Esophagus muscularis mucosa (tissue), 4 donors: ENCODE measurements at regions not wholly inside any gene's neighbourhood (a gene's known extent, or its start where the extent isn't known, plus 50 kb on each side); places are given as distances from the start of the nearest gene placed in this dataset.

Source experiments
- DNase-seq: peaks from one replicate; pipeline ENCODE4 v3.0.0-alpha.2; 2017; ENCODE audit errors: extremely low spot score
- H3K27ac ChIP-seq, 4 donors: fragments of 200-600 bp; sonication (generic); replicated peaks in 1 of 4; 1 replicate in 3 of 4; 2 replicates in 1 of 4; pipeline ENCODE4 v1.5.1; 2016 to 2019; ENCODE audit warnings: mild to moderate bottlenecking in 1 of 4
- H3K27me3 ChIP-seq, 4 donors: fragments of 200-600 bp; sonication (generic); one replicate each; pipeline versions ENCODE4 v1.5.1 to v1.6.0; 2016 to 2019
- H3K36me3 ChIP-seq, 4 donors: fragments of 200-600 bp; sonication (generic); one replicate each; pipeline ENCODE4 v1.5.1; 2016 to 2019
- H3K4me1 ChIP-seq, 4 donors: fragments of 200-600 bp; sonication (generic); one replicate each; pipeline ENCODE4 v1.5.1; 2016 to 2019
- H3K4me3 ChIP-seq, 4 donors: fragments of 200-600 bp; sonication (generic); 1 replicate in 2 of 4; 2 replicates in 2 of 4; pipeline ENCODE4 v1.5.1; 2016 to 2019; ENCODE audit warnings: mild to moderate bottlenecking in 4 of 4, moderate library complexity in 1 of 4
- H3K9me3 ChIP-seq, 4 donors: fragments of 200-600 bp; sonication (generic); 1 replicate in 3 of 4; 2 replicates in 1 of 4; pipeline ENCODE4 v1.5.1; 2016 to 2019
- EP300 ChIP-seq: sonication (generic); formaldehyde crosslinking; IDR thresholded peaks from one replicate; pipeline ENCODE4 v1.6.1; 2017; ENCODE audit warnings: antibody characterized with exemption
- POLR2A ChIP-seq: fragments of 450-650 bp; IDR thresholded peaks from one replicate; pipeline ENCODE4 v1.6.1; 2017; ENCODE audit warnings: antibody characterized with exemption, moderate library complexity, mild to moderate bottlenecking, low read depth
- POLR2AphosphoS5 ChIP-seq, 2 donors: sonication (generic); formaldehyde crosslinking; IDR thresholded peaks; one replicate each; pipeline ENCODE4 v1.6.1; 2017; ENCODE audit warnings: antibody characterized with exemption in 2 of 2
- WGBS: methylation state at CpG from one replicate; pipeline ENCODE4 v1.1.5; 2018; 5-methylcytosine and 5-hydroxymethylcytosine counted together
- intact Hi-C: fragments of 100-400 bp; cut with DNase I; formaldehyde crosslinking; loops from one replicate; pipeline ENCODE4 v1.15.1; 2023
- TF ChIP-seq, protein P1 (sequence below), 3 experiments: fragments of 200-600 bp in 2 of 3; fragments of 450-650 bp in 1 of 3; sonication (generic) in 2 of 3; IDR thresholded peaks; one replicate each; pipeline ENCODE4 v1.5.1; 2017 to 2019; ENCODE audit warnings: antibody characterized with exemption in 3 of 3, mild to moderate bottlenecking in 2 of 3, moderate library complexity in 1 of 3

DNA sequence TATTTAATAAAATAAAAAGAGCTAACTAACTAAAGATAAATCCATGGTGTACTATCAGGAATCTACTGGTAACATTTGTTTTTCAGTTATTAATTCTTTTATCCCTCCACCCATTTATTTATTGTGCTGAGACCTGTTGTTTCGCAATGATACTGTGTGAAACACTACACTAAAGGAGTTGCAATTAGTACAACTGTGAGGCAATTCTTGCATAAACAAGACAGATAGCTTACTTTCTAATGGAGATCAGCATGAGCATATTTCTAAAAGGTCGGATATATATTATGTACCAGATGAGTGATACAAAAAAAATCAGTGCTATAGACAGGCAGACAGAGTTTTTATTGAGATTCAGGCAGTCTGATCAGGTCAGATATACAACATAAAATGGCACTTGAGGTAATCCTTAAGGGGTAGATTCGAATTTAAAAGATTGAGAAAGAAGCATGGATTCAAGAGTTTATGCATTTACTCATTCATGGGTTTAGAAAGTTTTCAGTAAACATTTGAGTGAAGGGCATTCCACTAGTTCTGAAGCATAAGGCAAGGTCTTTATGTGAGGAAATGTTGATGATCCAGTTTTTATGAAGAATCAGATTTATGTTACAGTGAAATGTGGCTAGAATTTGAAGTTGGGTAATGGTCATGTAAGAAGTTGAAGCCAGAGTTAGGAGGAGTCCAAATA lies 147.6 kb downstream of the POLR1F start:
- Histone ChIP-seq H3K27me3 (no peaks in the 10 kb centered on the region), H3K9me3 (no peaks in the 10 kb centered on the region), H3K4me1 (no peaks in the 10 kb centered on the region), H3K4me3 (no peak overlapping the region), H3K36me3 (no peaks in the 10 kb centered on the region), H3K27ac (no peak overlapping the region)
- DNase-seq, result no peak
- TF ChIP-seq POLR2A, result no peak
- TF ChIP-seq POLR2AphosphoS5 (IDR thresholded peaks at IDR 0.05), result no peak
- TF ChIP-seq, protein P1, sequence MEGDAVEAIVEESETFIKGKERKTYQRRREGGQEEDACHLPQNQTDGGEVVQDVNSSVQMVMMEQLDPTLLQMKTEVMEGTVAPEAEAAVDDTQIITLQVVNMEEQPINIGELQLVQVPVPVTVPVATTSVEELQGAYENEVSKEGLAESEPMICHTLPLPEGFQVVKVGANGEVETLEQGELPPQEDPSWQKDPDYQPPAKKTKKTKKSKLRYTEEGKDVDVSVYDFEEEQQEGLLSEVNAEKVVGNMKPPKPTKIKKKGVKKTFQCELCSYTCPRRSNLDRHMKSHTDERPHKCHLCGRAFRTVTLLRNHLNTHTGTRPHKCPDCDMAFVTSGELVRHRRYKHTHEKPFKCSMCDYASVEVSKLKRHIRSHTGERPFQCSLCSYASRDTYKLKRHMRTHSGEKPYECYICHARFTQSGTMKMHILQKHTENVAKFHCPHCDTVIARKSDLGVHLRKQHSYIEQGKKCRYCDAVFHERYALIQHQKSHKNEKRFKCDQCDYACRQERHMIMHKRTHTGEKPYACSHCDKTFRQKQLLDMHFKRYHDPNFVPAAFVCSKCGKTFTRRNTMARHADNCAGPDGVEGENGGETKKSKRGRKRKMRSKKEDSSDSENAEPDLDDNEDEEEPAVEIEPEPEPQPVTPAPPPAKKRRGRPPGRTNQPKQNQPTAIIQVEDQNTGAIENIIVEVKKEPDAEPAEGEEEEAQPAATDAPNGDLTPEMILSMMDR (IDR thresholded peaks at IDR 0.05), result no peak
- TF ChIP-seq EP300, result no peak
- intact Hi-C loops, result no loop called here
- 79% methylated on average over 3 of the region's 3 CpGs for WGBS

DNA sequence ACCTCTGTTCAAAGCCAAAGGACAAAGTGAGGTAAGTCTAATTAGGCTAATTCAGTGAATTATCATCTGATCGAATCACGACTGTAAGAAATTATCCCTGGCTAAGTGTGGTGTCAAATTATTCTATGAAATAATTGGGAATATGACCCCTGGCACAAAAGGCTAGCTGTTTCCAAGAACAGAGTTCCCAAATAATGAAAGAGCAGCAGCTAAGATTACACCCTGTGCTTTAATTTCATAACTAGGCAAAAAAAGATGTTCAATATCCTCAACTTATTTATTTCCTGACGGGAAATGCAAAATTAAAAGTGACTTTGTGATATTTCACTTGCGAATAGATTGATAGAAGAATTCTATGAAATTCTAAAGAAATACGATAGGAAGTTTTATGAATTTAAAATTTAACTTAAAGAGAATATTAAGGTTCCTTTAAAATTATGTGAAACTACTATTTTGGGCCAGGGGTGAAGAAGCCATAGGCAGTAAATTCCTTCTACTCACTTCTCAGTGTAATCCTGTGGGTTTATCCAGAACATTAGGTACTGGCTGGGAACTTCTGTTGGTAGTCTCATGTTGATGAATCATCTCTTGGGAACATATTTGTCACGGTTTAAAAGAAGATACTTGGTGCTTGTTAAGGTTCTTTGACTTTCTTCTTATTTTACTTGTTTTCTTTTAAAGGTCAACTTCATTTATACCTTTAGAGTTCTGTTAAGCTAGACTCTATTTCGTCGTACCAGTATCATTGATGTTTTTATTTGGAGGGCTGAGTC lies 148.5 kb downstream of the POLR1F start:
- Histone ChIP-seq H3K4me3 (no peak overlapping the region), H3K27ac (no peak overlapping the region), H3K36me3 (no peaks in the 10 kb centered on the region), H3K27me3 (no peaks in the 10 kb centered on the region), H3K9me3 (no peaks in the 10 kb centered on the region), H3K4me1 (no peaks in the 10 kb centered on the region)
- no peak for DNase-seq
- intact Hi-C loops, result no loop called here
- 69% methylated on average over 8 of the region's 8 CpGs for WGBS
- TF ChIP-seq POLR2AphosphoS5 (IDR thresholded peaks at IDR 0.05) (no peak), POLR2A (no peak), EP300 (no peak)
- TF ChIP-seq, protein P1 (IDR thresholded peaks at IDR 0.05), result no peak

DNA sequence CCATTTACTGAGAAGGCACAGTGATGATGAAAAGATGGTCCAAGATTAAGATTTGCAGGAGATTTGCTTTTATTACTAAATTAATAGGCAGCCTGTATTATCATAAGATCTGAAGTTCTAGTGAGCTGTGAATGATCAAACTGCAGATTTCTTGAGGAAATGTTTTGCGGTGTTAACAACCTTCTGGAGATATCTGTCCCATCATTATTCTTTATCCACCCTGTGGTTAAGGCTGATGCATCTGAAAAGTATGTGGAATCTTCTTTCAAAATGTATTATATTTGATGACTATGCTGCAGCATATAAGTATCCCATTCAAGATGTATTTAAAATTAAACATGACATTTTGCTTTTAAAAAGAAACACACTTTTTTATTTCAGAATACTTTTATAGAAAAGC lies 150.3 kb downstream of the POLR1F start:
- no peaks in the 10 kb centered on the region for H3K9me3 ChIP-seq
- H3K27ac ChIP-seq, result no peak overlapping the region
- H3K4me3 ChIP-seq, result no peak overlapping the region
- 95% methylated on average over 1 of the region's 1 CpG for WGBS
- H3K27me3 ChIP-seq, result no peaks in the 10 kb centered on the region
- no peak for TF ChIP-seq POLR2AphosphoS5 (IDR thresholded peaks at IDR 0.05)
- intact Hi-C loops, result no loop called here
- H3K36me3 ChIP-seq, result no peaks in the 10 kb centered on the region
- no peak for DNase-seq
- no peaks in the 10 kb centered on the region for H3K4me1 ChIP-seq

DNA sequence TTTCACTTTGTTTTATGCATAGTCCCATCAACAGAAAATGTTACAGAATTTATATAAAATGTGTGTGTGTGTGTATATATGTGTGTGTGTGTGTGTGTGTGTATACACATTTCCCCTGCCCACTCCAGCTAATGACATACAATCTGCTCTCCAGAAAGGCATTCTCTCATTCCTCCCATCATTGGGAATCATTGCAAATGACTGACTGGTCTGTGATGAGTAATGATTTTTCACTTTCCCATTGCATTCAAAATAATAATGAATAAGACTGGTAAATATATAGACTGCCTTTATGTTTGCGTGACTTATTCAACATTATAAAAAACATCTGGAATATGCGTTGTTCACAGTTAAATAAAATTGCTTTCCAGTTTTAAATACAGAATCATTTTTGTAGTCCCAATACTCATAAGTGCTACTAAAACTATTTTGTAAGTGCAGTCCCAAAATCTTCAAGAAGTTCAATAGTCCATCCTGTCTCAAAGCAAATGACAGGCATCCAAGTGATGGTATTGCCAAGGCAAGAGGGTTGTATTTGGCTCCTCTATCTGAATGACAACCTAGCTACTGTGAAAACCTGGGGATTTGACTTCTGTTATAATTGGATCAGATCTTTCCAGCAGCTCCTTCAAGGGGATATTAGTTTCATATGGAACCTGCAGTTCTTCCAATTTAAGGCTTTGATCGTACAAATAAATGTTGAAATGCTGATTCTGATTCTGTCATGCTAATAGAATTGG lies 150.9 kb downstream of the POLR1F start:
- Histone ChIP-seq H3K36me3 (no peaks in the 10 kb centered on the region), H3K27me3 (no peaks in the 10 kb centered on the region), H3K9me3 (no peaks in the 10 kb centered on the region), H3K27ac (no peak overlapping the region), H3K4me1 (no peaks in the 10 kb centered on the region), H3K4me3 (no peak overlapping the region)
- DNase-seq, result no peak
- intact Hi-C loops, result no loop called here
- 88% methylated on average over 3 of the region's 3 CpGs for WGBS
- TF ChIP-seq EP300, result no peak
- TF ChIP-seq POLR2AphosphoS5 (IDR thresholded peaks at IDR 0.05), result no peak
- TF ChIP-seq POLR2A, result no peak
- TF ChIP-seq, protein P1 (IDR thresholded peaks at IDR 0.05), result no peak

DNA sequence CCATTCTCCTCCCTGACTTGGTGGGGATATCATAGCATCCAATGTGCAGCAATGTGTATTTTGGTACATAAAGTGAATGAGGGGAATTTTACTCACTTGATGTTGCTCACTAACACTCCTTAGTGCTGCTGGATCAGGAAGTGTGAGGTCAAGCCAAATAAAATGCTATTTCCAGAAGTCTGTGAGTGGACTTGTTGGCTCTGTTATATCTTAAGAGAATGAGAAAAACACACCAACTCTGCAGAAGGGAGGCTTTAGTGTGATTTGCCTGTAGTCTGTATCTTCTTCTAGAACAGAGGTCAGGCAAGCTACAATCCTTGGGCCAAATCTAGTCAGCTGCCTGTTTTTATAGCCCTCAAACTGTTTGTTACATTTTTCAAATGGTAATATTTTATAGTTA lies 154.3 kb downstream of the POLR1F start:
- Histone ChIP-seq H3K27ac (no peak overlapping the region), H3K36me3 (no peaks in the 10 kb centered on the region), H3K27me3 (no peaks in the 10 kb centered on the region), H3K9me3 (no peaks in the 10 kb centered on the region), H3K4me3 (no peak overlapping the region), H3K4me1 (no peaks in the 10 kb centered on the region)
- intact Hi-C loops, result no loop called here
- TF ChIP-seq EP300 (no peak), POLR2A (no peak), POLR2AphosphoS5 (IDR thresholded peaks at IDR 0.05) (no peak)
- TF ChIP-seq, protein P1 (IDR thresholded peaks at IDR 0.05), result no peak
- DNase-seq, result no peak
